Progenitor cell of endocrine pancreas (in vitro differentiated cells): ENCODE measurements at regions not wholly inside any gene's neighbourhood (a gene's known extent, or its start where the extent isn't known, plus 50 kb on each side); places are given as distances from the start of the nearest gene placed in this dataset.

Source experiments
- DNase-seq: peaks from one replicate; pipeline ENCODE4 v3.0.0; 2021; ENCODE audit warnings: low spot score; ENCODE audit not compliant: unreplicated experiment
- H3K27ac Mint-ChIP-seq: 2 replicates; pipeline ENCODE4 v1.8.0; 2021; ENCODE audit warnings: mild to moderate bottlenecking, moderate library complexity, mixed read lengths
- H3K27me3 Mint-ChIP-seq: 2 replicates; pipeline ENCODE4 v1.8.0; 2021; ENCODE audit warnings: mixed read lengths
- H3K36me3 Mint-ChIP-seq: 2 replicates; pipeline ENCODE4 v1.8.0; 2022; ENCODE audit warnings: mixed read lengths; ENCODE audit not compliant: insufficient read depth
- H3K4me1 Mint-ChIP-seq: 2 replicates; pipeline ENCODE4 v1.8.0; 2021; ENCODE audit warnings: low read depth, mixed read lengths
- H3K4me3 Mint-ChIP-seq: 2 replicates; pipeline ENCODE4 v1.8.0; 2021; ENCODE audit warnings: low read depth, mild to moderate bottlenecking, moderate library complexity, mixed read lengths
- H3K9me3 Mint-ChIP-seq: 2 replicates; pipeline ENCODE4 v1.8.0; 2021; ENCODE audit warnings: low read depth, mixed read lengths
- TF ChIP-seq, protein P1 (sequence below): fragments of 200-600 bp; sonication (generic); IDR thresholded peaks from one replicate; pipeline ENCODE4 v1.5.0; 2021; ENCODE audit warnings: antibody characterized with exemption, mild to moderate bottlenecking; ENCODE audit not compliant: unreplicated experiment

DNA sequence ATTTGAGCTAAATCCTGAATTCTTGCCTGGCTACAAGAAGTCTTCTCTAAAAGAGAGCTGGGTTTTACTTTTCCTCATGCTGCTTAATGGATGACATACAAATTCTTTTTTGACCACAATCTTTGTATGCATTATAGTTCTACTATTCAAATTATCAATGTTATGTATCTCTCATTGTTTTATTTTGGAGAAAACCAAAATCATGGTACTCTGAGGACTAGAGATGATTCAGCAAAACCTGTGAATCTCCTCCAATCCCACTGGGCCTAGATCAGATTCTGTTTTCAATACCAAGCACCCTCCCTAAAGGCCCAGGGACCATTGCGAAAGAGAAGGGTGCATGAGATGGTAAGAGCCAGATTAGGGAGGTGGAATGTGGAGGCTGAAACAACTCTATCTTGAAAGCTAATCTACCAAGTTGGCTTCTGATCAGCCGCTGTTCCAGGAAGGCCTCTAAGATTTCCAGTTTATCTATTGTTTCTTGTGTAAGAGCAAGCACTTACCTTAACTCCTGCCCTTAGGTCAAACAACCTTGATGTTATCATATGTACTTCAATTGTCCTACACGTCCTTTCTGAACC lies 547.2 kb downstream of the PLPP3 start:
- Mint-ChIP-seq H3K9me3 (no peaks in the 10 kb centered on the region), H3K4me1 (peaks cover 8% of the 10 kb centered on the region), H3K27me3 (peaks cover 6% of the 10 kb centered on the region), H3K4me3 (no peak overlapping the region), H3K36me3 (no peaks in the 10 kb centered on the region), H3K27ac (no peak overlapping the region)
- DNase-seq, result no peak
- TF ChIP-seq, protein P1, sequence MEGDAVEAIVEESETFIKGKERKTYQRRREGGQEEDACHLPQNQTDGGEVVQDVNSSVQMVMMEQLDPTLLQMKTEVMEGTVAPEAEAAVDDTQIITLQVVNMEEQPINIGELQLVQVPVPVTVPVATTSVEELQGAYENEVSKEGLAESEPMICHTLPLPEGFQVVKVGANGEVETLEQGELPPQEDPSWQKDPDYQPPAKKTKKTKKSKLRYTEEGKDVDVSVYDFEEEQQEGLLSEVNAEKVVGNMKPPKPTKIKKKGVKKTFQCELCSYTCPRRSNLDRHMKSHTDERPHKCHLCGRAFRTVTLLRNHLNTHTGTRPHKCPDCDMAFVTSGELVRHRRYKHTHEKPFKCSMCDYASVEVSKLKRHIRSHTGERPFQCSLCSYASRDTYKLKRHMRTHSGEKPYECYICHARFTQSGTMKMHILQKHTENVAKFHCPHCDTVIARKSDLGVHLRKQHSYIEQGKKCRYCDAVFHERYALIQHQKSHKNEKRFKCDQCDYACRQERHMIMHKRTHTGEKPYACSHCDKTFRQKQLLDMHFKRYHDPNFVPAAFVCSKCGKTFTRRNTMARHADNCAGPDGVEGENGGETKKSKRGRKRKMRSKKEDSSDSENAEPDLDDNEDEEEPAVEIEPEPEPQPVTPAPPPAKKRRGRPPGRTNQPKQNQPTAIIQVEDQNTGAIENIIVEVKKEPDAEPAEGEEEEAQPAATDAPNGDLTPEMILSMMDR, result no peak

DNA sequence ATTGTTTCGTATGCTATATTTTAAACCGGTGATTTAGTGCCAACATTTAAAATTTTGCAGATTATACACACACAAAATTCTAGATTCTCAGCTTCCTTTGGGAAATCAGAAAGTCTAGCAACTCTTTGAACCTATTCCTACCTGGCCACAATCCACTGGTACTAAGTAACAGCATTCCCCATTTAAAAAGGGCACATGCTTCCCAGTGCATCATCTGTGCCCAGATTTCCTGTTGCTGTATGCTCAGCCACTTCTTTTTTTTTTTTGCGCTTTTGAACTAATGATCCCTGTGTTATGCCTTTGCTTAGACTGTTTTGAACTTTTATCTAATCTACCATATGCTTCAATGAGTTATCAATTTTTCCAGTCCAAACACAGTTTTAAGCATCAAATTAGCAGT lies 548.4 kb downstream of the PLPP3 start:
- TF ChIP-seq, protein P1, result no peak
- H3K27me3 Mint-ChIP-seq, result peaks cover 6% of the 10 kb centered on the region
- H3K4me3 Mint-ChIP-seq, result no peak overlapping the region
- no peaks in the 10 kb centered on the region for H3K36me3 Mint-ChIP-seq
- peaks cover 13% of the 10 kb centered on the region for H3K4me1 Mint-ChIP-seq
- DNase-seq, result no peak
- H3K27ac Mint-ChIP-seq, result no peak overlapping the region
- H3K9me3 Mint-ChIP-seq, result peaks cover 7% of the 10 kb centered on the region

DNA sequence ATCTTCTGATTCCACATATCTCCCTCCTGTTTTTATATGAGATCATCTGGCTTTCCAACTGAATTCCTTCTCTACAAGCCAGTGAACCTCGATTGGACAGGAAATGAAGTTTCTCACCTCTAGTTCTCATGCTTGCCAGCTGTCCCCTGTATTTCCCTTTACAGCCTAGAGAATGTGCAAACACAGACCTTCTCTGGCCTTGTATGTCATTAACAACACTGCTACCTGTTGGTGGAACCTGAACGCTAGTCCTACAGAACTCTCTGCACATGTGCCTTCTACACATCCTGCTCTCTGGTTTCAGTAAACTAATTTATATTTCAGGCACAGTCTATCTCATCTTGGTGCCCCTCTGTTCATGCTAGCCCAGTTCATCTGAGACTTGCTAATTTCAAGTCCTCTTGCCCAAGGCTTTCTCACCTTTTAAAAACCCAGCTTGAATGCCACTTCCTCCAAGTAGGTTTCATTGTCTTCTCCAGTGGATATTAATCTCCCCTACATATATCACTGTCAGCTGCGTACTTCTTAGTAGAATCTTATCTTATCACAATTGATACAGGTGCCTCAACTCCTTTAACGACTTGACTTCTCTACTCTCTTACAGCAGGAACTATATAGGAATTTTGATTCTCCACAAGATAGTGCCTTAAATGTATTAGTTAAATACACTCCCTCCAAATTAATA lies 549.9 kb downstream of the PLPP3 start:
- Mint-ChIP-seq H3K4me1 (peaks cover 15% of the 10 kb centered on the region), H3K9me3 (peaks cover 7% of the 10 kb centered on the region), H3K27me3 (no peaks in the 10 kb centered on the region), H3K27ac (peak overlapping the region; percentile 21), H3K36me3 (no peaks in the 10 kb centered on the region), H3K4me3 (no peak overlapping the region)
- TF ChIP-seq, protein P1, result peak; percentile 27
- no peak for DNase-seq

DNA sequence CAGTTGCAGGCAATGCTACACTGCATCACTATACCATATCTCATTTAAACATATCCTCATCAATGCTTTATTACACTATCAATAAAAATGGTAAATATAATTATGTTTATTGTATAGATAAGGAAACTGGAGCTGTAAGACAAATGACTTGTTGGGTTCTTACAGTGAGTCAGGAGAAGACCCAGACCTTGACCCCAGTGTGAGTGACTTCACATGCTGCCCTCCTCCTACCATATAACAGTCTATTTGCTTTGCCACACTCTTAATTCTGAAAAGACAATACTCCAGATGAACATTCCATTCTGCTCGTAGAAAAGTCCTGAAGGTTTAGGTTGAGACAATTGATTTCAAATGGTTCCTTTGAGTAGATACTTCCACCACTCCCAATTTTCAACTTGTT lies 550.5 kb downstream of the PLPP3 start:
- Mint-ChIP-seq H3K9me3 (peaks cover 7% of the 10 kb centered on the region), H3K4me3 (no peak overlapping the region), H3K27ac (no peak overlapping the region), H3K27me3 (no peaks in the 10 kb centered on the region), H3K4me1 (peaks cover 15% of the 10 kb centered on the region), H3K36me3 (no peaks in the 10 kb centered on the region)
- no peak for DNase-seq
- TF ChIP-seq, protein P1, result no peak

DNA sequence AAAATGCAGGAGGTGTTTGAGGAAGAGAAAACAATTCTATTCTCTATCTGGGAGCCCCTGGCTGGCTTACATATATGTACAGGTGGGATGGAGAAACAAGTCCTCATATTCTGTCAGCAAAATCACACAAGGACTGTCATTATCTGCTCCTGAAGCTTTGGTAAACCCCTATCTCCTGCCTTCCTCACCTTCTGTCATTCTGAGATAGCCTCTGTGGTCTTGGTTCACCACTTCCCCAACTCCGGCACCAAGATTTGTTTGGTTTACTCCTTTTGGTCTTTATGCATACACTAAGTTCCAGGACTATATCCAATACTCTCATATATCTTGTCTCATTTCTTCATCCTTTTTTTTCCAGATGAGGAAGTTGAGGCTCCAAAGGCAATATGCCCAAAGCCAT lies 551.1 kb downstream of the PLPP3 start:
- Mint-ChIP-seq H3K4me3 (no peak overlapping the region), H3K27me3 (no peaks in the 10 kb centered on the region), H3K27ac (no peak overlapping the region), H3K36me3 (no peaks in the 10 kb centered on the region), H3K9me3 (peaks cover 7% of the 10 kb centered on the region), H3K4me1 (peaks cover 15% of the 10 kb centered on the region)
- DNase-seq, result no peak
- TF ChIP-seq, protein P1, result no peak
